ENCODE measurements at regions not wholly inside any gene's neighbourhood (a gene's known extent, or its start where the extent isn't known, plus 50 kb on each side); places are given as distances from the start of the nearest gene placed in this dataset.

DNA sequence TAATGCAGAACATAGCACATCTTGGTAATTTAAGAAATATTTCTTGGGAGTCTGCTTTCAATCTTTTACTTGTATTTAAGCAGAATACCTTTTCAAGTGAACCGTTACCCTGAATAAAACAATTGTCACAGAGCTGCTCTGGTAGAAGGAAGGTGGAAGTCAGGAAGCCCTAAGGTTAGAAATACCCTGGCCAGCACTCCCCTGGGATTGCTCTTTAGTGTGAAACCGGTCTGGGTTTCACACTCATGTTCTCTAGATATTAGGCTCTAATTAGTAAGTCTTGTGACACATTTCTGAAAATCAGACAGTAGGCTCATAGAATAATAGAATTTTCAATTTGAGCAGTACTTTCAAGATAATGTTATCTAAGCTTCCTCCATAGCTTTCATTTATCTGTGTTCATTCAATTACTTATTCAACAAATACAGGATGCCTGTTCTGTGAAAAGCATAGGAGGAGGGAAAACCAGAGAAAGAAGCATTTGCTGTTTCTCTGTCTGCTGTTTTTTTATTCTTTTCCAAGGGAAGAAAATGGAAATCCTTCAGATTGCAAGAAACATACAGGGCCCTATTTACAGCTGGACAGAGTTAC lies 825.5 kb downstream of the TLR4 start:
- no peak overlapping the region for H3K27ac ChIP-seq (ENCODE audit: low read depth in 2 of 2, low read length in 1 of 2)
- H3K27me3 ChIP-seq (ENCODE audit: control insufficient read depth in 1 of 2, insufficient read depth in 2 of 2, low read length in 2 of 2) = no peaks in the 10 kb centered on the region
- H3K9me3 ChIP-seq (ENCODE audit: control insufficient read depth in 2 of 2, insufficient read depth in 1 of 2, low read depth in 1 of 2, low read length in 1 of 2) = no peaks in the 10 kb centered on the region
- H3K4me1 ChIP-seq (ENCODE audit: control insufficient read depth in 2 of 2, insufficient read depth in 2 of 2, low read length in 1 of 2) = no peaks in the 10 kb centered on the region
- H3K4me3 ChIP-seq (ENCODE audit: low read depth in 1 of 2, low read length in 2 of 2) = no peak overlapping the region
- no peaks in the 10 kb centered on the region for H3K36me3 ChIP-seq (ENCODE audit: control insufficient read depth in 2 of 2, insufficient read depth in 2 of 2, low read length in 1 of 2)
- 55 to 57% methylated on average over 2 of the region's 2 CpGs for WGBS, 2 donors

DNA sequence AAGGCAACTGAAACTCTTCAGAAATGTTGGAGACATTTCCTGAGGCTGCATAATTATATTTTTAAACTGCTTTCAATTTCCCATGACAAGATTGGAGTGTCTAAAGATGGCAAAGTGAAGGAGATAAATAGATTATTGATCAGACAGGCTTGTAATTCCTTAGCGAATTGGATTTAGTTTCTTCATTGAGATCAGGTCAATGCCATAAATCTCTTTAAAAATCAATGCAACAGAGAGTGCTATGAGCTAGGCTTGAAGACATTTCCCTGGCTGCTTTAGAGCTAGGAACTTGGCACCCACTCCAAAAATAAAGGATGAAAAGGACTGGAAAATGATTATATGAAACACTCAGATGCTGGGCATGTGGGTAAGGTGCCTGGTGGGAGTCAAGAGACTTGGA lies 828.4 kb downstream of the TLR4 start:
- Histone ChIP-seq H3K4me1 (ENCODE audit: control insufficient read depth in 2 of 2, insufficient read depth in 2 of 2, low read length in 1 of 2) (no peaks in the 10 kb centered on the region), H3K27me3 (ENCODE audit: control insufficient read depth in 1 of 2, insufficient read depth in 2 of 2, low read length in 2 of 2) (no peaks in the 10 kb centered on the region), H3K36me3 (ENCODE audit: control insufficient read depth in 2 of 2, insufficient read depth in 2 of 2, low read length in 1 of 2) (no peaks in the 10 kb centered on the region), H3K4me3 (ENCODE audit: low read depth in 1 of 2, low read length in 2 of 2) (no peak overlapping the region), H3K9me3 (ENCODE audit: control insufficient read depth in 2 of 2, insufficient read depth in 1 of 2, low read depth in 1 of 2, low read length in 1 of 2) (no peaks in the 10 kb centered on the region), H3K27ac (ENCODE audit: low read depth in 2 of 2, low read length in 1 of 2) (no peak overlapping the region)
- 71 to 86% methylated on average over 1 of the region's 1 CpG for WGBS, 2 donors

DNA sequence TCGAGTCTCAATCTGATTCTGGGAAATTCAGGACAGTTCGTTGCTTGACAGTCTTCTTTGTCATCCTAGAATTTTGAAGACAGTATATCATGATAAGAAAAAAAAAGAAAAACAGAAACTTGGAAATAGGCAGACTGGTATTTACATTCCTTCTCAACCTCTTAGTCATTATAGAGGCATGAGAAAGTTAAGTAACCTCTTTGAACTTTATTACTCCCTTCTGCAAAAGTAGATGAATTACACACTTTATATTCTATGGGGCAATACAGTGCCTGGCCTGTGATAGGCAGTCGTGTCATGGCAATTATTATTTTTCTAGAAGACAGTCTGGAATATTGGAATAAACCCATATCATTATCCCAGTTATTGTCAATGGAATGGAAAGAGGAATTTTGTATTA lies 828.9 kb downstream of the TLR4 start:
- no peaks in the 10 kb centered on the region for H3K4me1 ChIP-seq (ENCODE audit: control insufficient read depth in 2 of 2, insufficient read depth in 2 of 2, low read length in 1 of 2)
- 63 to 65% methylated on average over 3 of the region's 3 CpGs for WGBS, 2 donors
- H3K9me3 ChIP-seq (ENCODE audit: control insufficient read depth in 2 of 2, insufficient read depth in 1 of 2, low read depth in 1 of 2, low read length in 1 of 2) = no peaks in the 10 kb centered on the region
- H3K36me3 ChIP-seq (ENCODE audit: control insufficient read depth in 2 of 2, insufficient read depth in 2 of 2, low read length in 1 of 2) = no peaks in the 10 kb centered on the region
- H3K4me3 ChIP-seq (ENCODE audit: low read depth in 1 of 2, low read length in 2 of 2) = no peak overlapping the region
- no peaks in the 10 kb centered on the region for H3K27me3 ChIP-seq (ENCODE audit: control insufficient read depth in 1 of 2, insufficient read depth in 2 of 2, low read length in 2 of 2)
- no peak overlapping the region for H3K27ac ChIP-seq (ENCODE audit: low read depth in 2 of 2, low read length in 1 of 2)

DNA sequence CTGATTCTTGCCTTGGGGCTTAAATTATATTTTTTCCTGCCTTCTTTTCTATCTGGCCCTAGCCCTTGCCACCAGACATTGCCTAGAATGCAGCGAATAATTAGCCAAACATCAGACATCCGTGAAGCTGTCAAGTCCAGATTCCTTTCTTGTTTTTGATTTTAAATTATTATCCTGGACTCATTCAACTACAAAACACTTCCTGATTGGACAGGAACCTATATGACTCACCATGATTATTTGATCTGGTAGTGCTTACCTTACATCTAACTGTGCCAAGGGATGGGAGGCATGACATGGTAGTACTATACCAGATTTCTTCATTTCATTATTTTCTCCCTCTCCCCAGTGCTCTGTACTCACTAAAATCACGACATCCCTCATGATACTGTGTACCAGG lies 829.6 kb downstream of the TLR4 start:
- no peaks in the 10 kb centered on the region for H3K27me3 ChIP-seq (ENCODE audit: control insufficient read depth in 1 of 2, insufficient read depth in 2 of 2, low read length in 2 of 2)
- no peak overlapping the region for H3K27ac ChIP-seq (ENCODE audit: low read depth in 2 of 2, low read length in 1 of 2)
- 46 to 57% methylated on average over 3 of the region's 3 CpGs for WGBS, 2 donors
- H3K9me3 ChIP-seq (ENCODE audit: control insufficient read depth in 2 of 2, insufficient read depth in 1 of 2, low read depth in 1 of 2, low read length in 1 of 2) = no peaks in the 10 kb centered on the region
- H3K36me3 ChIP-seq (ENCODE audit: control insufficient read depth in 2 of 2, insufficient read depth in 2 of 2, low read length in 1 of 2) = no peaks in the 10 kb centered on the region
- no peak overlapping the region for H3K4me3 ChIP-seq (ENCODE audit: low read depth in 1 of 2, low read length in 2 of 2)
- no peaks in the 10 kb centered on the region for H3K4me1 ChIP-seq (ENCODE audit: control insufficient read depth in 2 of 2, insufficient read depth in 2 of 2, low read length in 1 of 2)

DNA sequence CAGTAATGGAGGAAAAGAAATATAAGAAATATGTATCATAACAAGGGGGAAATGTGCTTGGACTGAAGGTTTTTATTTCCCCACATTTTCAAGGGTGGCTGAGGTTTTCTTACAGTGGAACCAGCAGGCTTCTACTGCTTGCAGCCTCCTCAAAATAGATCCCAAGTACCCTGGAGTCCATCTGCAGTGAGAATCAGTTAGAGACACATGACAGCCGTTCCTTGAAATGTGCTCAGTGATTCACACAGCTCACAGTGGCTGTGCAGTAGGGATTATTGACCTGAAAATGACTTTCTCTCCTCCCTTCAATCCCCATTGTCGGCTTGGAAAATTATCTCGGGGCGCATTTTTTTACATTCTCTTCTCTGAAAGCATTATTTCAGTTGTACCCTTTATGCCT lies 832.0 kb downstream of the TLR4 start:
- H3K4me1 ChIP-seq (ENCODE audit: control insufficient read depth in 2 of 2, insufficient read depth in 2 of 2, low read length in 1 of 2) = no peaks in the 10 kb centered on the region
- H3K36me3 ChIP-seq (ENCODE audit: control insufficient read depth in 2 of 2, insufficient read depth in 2 of 2, low read length in 1 of 2) = no peaks in the 10 kb centered on the region
- WGBS, 2 donors = 68 to 78% methylated on average over 4 of the region's 4 CpGs
- no peak overlapping the region for H3K4me3 ChIP-seq (ENCODE audit: low read depth in 1 of 2, low read length in 2 of 2)
- H3K27ac ChIP-seq (ENCODE audit: low read depth in 2 of 2, low read length in 1 of 2) = no peak overlapping the region
- no peaks in the 10 kb centered on the region for H3K27me3 ChIP-seq (ENCODE audit: control insufficient read depth in 1 of 2, insufficient read depth in 2 of 2, low read length in 2 of 2)
- no peaks in the 10 kb centered on the region for H3K9me3 ChIP-seq (ENCODE audit: control insufficient read depth in 2 of 2, insufficient read depth in 1 of 2, low read depth in 1 of 2, low read length in 1 of 2)

DNA sequence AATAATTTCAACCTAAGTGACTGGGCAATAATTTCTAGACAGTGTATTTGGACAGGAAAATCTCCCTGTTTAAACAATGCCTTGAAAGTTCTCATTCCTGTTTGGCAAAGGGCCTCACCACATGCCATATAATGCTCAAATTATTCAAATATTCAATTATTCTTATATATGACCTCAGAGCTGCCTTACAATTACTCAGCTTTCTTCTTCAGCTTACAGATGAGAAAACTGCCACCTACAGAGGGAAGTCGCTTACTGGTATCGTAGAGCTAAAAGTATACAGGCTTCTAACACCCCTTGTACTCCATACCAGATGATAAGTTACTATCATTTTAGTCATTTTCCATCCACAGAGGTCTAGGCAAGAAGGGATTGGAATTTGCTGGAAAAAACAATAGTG lies 830.3 kb downstream of the BRINP1 start:
- Histone ChIP-seq H3K27me3 (ENCODE audit: control insufficient read depth in 1 of 2, insufficient read depth in 2 of 2, low read length in 2 of 2) (no peaks in the 10 kb centered on the region), H3K36me3 (ENCODE audit: control insufficient read depth in 2 of 2, insufficient read depth in 2 of 2, low read length in 1 of 2) (no peaks in the 10 kb centered on the region), H3K4me1 (ENCODE audit: control insufficient read depth in 2 of 2, insufficient read depth in 2 of 2, low read length in 1 of 2) (no peaks in the 10 kb centered on the region), H3K27ac (ENCODE audit: low read depth in 2 of 2, low read length in 1 of 2) (no peak overlapping the region), H3K9me3 (ENCODE audit: control insufficient read depth in 2 of 2, insufficient read depth in 1 of 2, low read depth in 1 of 2, low read length in 1 of 2) (no peaks in the 10 kb centered on the region), H3K4me3 (ENCODE audit: low read depth in 1 of 2, low read length in 2 of 2) (no peak overlapping the region)
- WGBS, 2 donors = 65 to 76% methylated on average over 2 of the region's 2 CpGs

DNA sequence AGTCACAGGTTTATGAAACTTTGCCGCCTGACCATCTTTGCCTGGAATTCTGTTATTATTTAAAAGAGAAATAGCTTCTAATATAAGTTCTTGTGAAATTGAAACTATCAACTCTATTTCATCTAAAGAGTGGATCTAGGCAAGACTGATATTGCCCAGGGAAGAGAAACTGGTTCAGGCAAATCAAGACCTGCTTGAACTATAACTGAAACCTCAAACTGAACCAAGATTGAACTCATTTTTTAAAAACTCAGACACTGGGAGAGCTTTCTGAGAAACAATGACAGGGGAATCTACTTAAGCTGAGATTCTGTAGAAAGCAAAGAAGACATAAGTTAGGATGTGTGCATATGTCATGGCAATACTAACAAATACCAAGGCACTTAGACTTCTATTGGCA lies 815.8 kb downstream of the BRINP1 start:
- Histone ChIP-seq H3K27ac (ENCODE audit: low read depth in 2 of 2, low read length in 1 of 2) (no peak overlapping the region), H3K9me3 (ENCODE audit: control insufficient read depth in 2 of 2, insufficient read depth in 1 of 2, low read depth in 1 of 2, low read length in 1 of 2) (no peaks in the 10 kb centered on the region), H3K4me3 (ENCODE audit: low read depth in 1 of 2, low read length in 2 of 2) (no peak overlapping the region), H3K36me3 (ENCODE audit: control insufficient read depth in 2 of 2, insufficient read depth in 2 of 2, low read length in 1 of 2) (no peaks in the 10 kb centered on the region), H3K27me3 (ENCODE audit: control insufficient read depth in 1 of 2, insufficient read depth in 2 of 2, low read length in 2 of 2) (no peaks in the 10 kb centered on the region), H3K4me1 (ENCODE audit: control insufficient read depth in 2 of 2, insufficient read depth in 2 of 2, low read length in 1 of 2) (no peaks in the 10 kb centered on the region)
- 56 to 62% methylated on average over 1 of the region's 1 CpG for WGBS, 2 donors

DNA sequence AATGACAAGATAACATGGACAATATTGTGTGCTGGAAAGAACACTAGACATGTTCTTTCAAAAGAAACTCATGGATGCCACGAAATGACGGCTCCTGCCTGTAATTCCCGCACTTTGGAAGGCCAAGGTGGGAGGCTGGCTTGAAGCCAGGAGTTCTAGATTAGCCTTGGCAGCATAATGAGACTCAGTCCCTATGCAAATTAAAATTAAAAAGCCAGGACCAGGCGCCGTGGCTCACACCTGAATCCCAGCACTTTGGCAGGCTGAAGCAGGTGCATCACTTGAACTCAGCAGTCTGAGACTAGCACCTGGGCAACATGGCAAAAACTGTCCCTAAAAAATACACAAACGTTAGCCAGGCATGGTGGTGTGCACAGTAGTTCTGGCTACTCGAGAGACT lies 814.2 kb downstream of the BRINP1 start:
- WGBS, 2 donors = 76% methylated on average over 7 of the region's 7 CpGs

DNA sequence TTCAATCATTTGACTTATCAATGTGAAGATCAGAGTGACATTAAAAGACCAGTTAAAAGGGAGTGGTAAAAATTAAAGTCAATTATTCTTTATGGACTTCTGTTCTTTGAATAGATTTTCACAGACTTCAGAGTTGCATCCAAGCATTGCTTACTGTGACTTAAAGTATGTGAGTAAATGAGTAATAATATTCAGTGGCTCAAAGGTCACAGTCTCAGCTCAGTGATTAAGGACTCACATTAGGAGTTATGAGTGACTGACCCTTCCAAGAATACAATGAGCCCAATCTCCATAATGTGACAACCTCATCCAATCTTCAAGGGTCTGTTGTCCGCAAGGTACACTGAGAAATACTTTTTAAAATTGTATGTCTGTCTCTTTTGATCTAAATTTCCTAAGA lies 811.2 kb downstream of the BRINP1 start:
- Histone ChIP-seq H3K4me1 (ENCODE audit: control insufficient read depth in 2 of 2, insufficient read depth in 2 of 2, low read length in 1 of 2) (no peaks in the 10 kb centered on the region), H3K27me3 (ENCODE audit: control insufficient read depth in 1 of 2, insufficient read depth in 2 of 2, low read length in 2 of 2) (no peaks in the 10 kb centered on the region), H3K9me3 (ENCODE audit: control insufficient read depth in 2 of 2, insufficient read depth in 1 of 2, low read depth in 1 of 2, low read length in 1 of 2) (no peaks in the 10 kb centered on the region), H3K36me3 (ENCODE audit: control insufficient read depth in 2 of 2, insufficient read depth in 2 of 2, low read length in 1 of 2) (no peaks in the 10 kb centered on the region), H3K27ac (ENCODE audit: low read depth in 2 of 2, low read length in 1 of 2) (no peak overlapping the region), H3K4me3 (ENCODE audit: low read depth in 1 of 2, low read length in 2 of 2) (no peak overlapping the region)
- 85 to 91% methylated on average over 1 of the region's 1 CpG for WGBS, 2 donors

More for the DNA sequence above, 814.2 kb downstream of the BRINP1 start:
- Histone ChIP-seq H3K27ac (ENCODE audit: low read depth in 2 of 2, low read length in 1 of 2) (no peak overlapping the region), H3K4me1 (ENCODE audit: control insufficient read depth in 2 of 2, insufficient read depth in 2 of 2, low read length in 1 of 2) (no peaks in the 10 kb centered on the region), H3K9me3 (ENCODE audit: control insufficient read depth in 2 of 2, insufficient read depth in 1 of 2, low read depth in 1 of 2, low read length in 1 of 2) (no peaks in the 10 kb centered on the region), H3K36me3 (ENCODE audit: control insufficient read depth in 2 of 2, insufficient read depth in 2 of 2, low read length in 1 of 2) (no peaks in the 10 kb centered on the region), H3K27me3 (ENCODE audit: control insufficient read depth in 1 of 2, insufficient read depth in 2 of 2, low read length in 2 of 2) (no peaks in the 10 kb centered on the region), H3K4me3 (ENCODE audit: low read depth in 1 of 2, low read length in 2 of 2) (no peak overlapping the region)

DNA sequence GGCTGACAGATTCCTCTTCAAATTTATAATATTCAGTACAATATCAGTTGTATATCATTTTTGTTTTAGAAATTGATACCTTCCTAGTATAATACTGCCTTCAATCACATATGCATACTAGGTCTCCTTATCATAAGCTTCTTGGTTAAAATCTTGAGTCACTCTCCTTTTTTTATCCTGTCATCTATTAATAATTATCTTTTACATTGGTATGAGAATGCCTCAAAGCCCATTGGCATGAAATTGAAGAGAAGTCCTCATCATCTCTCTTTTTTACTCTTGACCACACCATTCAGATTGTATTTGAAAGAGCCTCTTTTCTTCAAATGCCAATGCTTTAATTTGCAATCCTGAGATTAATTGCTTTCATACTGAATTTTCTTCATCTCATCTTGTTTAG lies 810.3 kb downstream of the BRINP1 start:
- H3K9me3 ChIP-seq (ENCODE audit: control insufficient read depth in 2 of 2, insufficient read depth in 1 of 2, low read depth in 1 of 2, low read length in 1 of 2) = no peaks in the 10 kb centered on the region
- no peaks in the 10 kb centered on the region for H3K36me3 ChIP-seq (ENCODE audit: control insufficient read depth in 2 of 2, insufficient read depth in 2 of 2, low read length in 1 of 2)
- H3K4me1 ChIP-seq (ENCODE audit: control insufficient read depth in 2 of 2, insufficient read depth in 2 of 2, low read length in 1 of 2) = no peaks in the 10 kb centered on the region
- H3K4me3 ChIP-seq (ENCODE audit: low read depth in 1 of 2, low read length in 2 of 2) = no peak overlapping the region
- no peaks in the 10 kb centered on the region for H3K27me3 ChIP-seq (ENCODE audit: control insufficient read depth in 1 of 2, insufficient read depth in 2 of 2, low read length in 2 of 2)
- H3K27ac ChIP-seq (ENCODE audit: low read depth in 2 of 2, low read length in 1 of 2) = no peak overlapping the region
